Neuronal stem cell (in vitro differentiated cells): ENCODE measurements at regions not wholly inside any gene's neighbourhood (a gene's known extent, or its start where the extent isn't known, plus 50 kb on each side); places are given as distances from the start of the nearest gene placed in this dataset.

ENCODE experiments used
- DNase-seq: peaks from one replicate; pipeline ENCODE4 v3.0.0-alpha.2; 2013; ENCODE audit warnings: low spot score
- H2AFZ ChIP-seq: one replicate; pipeline ENCODE4 v1.6.1; 2013; ENCODE audit warnings: mild to moderate bottlenecking, low read length, inconsistent platforms
- H2AK5ac ChIP-seq: 2 replicates; pipeline ENCODE4 v1.6.1; 2013; ENCODE audit warnings: low read depth, mild to moderate bottlenecking, inconsistent platforms, low read length, moderate library complexity, mixed read lengths
- H2BK120ac ChIP-seq: 2 replicates; pipeline ENCODE4 v1.6.1; 2013; ENCODE audit warnings: low read depth, mild to moderate bottlenecking, inconsistent platforms, low read length, moderate library complexity, mixed read lengths
- H2BK12ac ChIP-seq: one replicate; pipeline ENCODE4 v1.6.1; 2013; ENCODE audit warnings: low read length, inconsistent platforms
- H2BK15ac ChIP-seq: 2 replicates; pipeline ENCODE4 v1.6.1; 2013; ENCODE audit warnings: mild to moderate bottlenecking, low read length, inconsistent platforms, mixed read lengths
- H2BK5ac ChIP-seq: one replicate; pipeline ENCODE4 v1.6.1; 2013; ENCODE audit warnings: inconsistent platforms, mild to moderate bottlenecking, low read length, moderate library complexity
- H3K14ac ChIP-seq: one replicate; pipeline ENCODE4 v1.6.1; 2013; ENCODE audit warnings: low read length, inconsistent platforms
- H3K18ac ChIP-seq: 2 replicates; pipeline ENCODE4 v1.6.1; 2013; ENCODE audit warnings: low read length, inconsistent platforms
- H3K23ac ChIP-seq: 2 replicates; pipeline ENCODE4 v1.6.1; 2013; ENCODE audit warnings: low read depth, mild to moderate bottlenecking, mixed read lengths, low read length, inconsistent platforms; ENCODE audit not compliant: poor library complexity
- H3K27ac ChIP-seq: replicated peaks from 3 replicates; pipeline ENCODE4 v1.5.1; 2013; ENCODE audit warnings: low read length, inconsistent platforms
- H3K27me3 ChIP-seq, 3 experiments: 2 replicates each; pipeline ENCODE4 v1.6.1; 2013; ENCODE audit warnings: low read length in 3 of 3, mild to moderate bottlenecking in 2 of 3, inconsistent platforms in 1 of 3, low read depth in 1 of 3, mixed read lengths in 1 of 3, moderate library complexity in 1 of 3; ENCODE audit not compliant: control insufficient read depth in 3 of 3, insufficient read depth in 3 of 3
- H3K36me3 ChIP-seq, 2 donors: replicated peaks in 1 of 2; 2 replicates each; pipeline ENCODE4 v1.6.1; 2013; ENCODE audit warnings: low read length in 2 of 2; ENCODE audit not compliant: control insufficient read depth in 2 of 2, insufficient read depth in 2 of 2
- H3K4ac ChIP-seq: 2 replicates; pipeline ENCODE4 v1.6.1; 2013; ENCODE audit warnings: inconsistent platforms, mild to moderate bottlenecking, low read length, moderate library complexity
- H3K4me1 ChIP-seq, 2 donors: 1 replicate in 1 of 2; 2 replicates in 1 of 2; pipeline ENCODE4 v1.6.1; 2013; ENCODE audit warnings: low read length in 2 of 2, low read depth in 1 of 2; ENCODE audit not compliant: control insufficient read depth in 2 of 2, insufficient read depth in 1 of 2
- H3K4me2 ChIP-seq: one replicate; pipeline ENCODE4 v1.6.1; 2013; ENCODE audit warnings: mild to moderate bottlenecking, low read length, inconsistent platforms; ENCODE audit not compliant: insufficient read depth, poor library complexity, severe bottlenecking
- H3K4me3 ChIP-seq, 2 donors: 2 replicates each; pipeline ENCODE4 v1.5.1; 2013; ENCODE audit warnings: low read length in 2 of 2, mild to moderate bottlenecking in 2 of 2, inconsistent platforms in 1 of 2, moderate library complexity in 1 of 2
- H3K79me1 ChIP-seq: one replicate; pipeline ENCODE4 v1.6.1; 2013; ENCODE audit warnings: low read depth, mild to moderate bottlenecking, inconsistent platforms, low read length, moderate library complexity
- H3K9ac ChIP-seq: one replicate; pipeline ENCODE4 v1.6.1; 2013; ENCODE audit warnings: mild to moderate bottlenecking, low read depth, low read length, inconsistent platforms; ENCODE audit not compliant: poor library complexity
- H3K9me3 ChIP-seq, 2 donors: replicated peaks in 1 of 2; 2 replicates each; pipeline versions ENCODE3 to v1.6.1; 2013; ENCODE audit warnings: low read length in 2 of 2, mild to moderate bottlenecking in 2 of 2, inconsistent platforms in 1 of 2, low read depth in 1 of 2, mixed read lengths in 1 of 2, moderate library complexity in 1 of 2; ENCODE audit not compliant: control insufficient read depth in 2 of 2, insufficient read depth in 1 of 2
- H4K8ac ChIP-seq: one replicate; pipeline ENCODE4 v1.6.1; 2013; ENCODE audit warnings: low read depth, mild to moderate bottlenecking, inconsistent platforms, low read length, moderate library complexity
- H4K91ac ChIP-seq: one replicate; pipeline ENCODE4 v1.6.1; 2013; ENCODE audit warnings: low read length, low read depth, mild to moderate bottlenecking, inconsistent platforms; ENCODE audit not compliant: poor library complexity
- WGBS, 2 donors: extraction: QIAGEN DNeasy Blood & Tissue Kit; methylation state at CpG; one replicate each; pipeline ENCODE4 v1.1.7; 2013; ENCODE audit warnings: missing lambda C conversion rate in 2 of 2, mixed read lengths in 1 of 2; ENCODE audit not compliant: insufficient read length in 2 of 2, insufficient replicate concordance in 1 of 2; ENCODE audit errors: extremely low coverage in 2 of 2; 5-methylcytosine and 5-hydroxymethylcytosine counted together

- Histone ChIP-seq H3K4me3 (no peak overlapping the region), H2AFZ (no peak overlapping the region), H3K27me3 (no peaks in the 10 kb centered on the region), H3K9me3 (no peaks in the 10 kb centered on the region), H3K23ac (no peak overlapping the region), H2AK5ac (no peak overlapping the region), H3K27ac (no peak overlapping the region), H3K36me3 (no peaks in the 10 kb centered on the region), H4K8ac (no peak overlapping the region), H3K14ac (no peak overlapping the region), H2BK12ac (no peak overlapping the region), H3K4ac (no peak overlapping the region), H3K79me1 (no peaks in the 10 kb centered on the region), H4K91ac (no peak overlapping the region), H2BK120ac (no peak overlapping the region), H3K4me2 (no peak overlapping the region), H2BK5ac (no peak overlapping the region), H3K18ac (no peak overlapping the region), H3K9ac (no peak overlapping the region), H2BK15ac (no peak overlapping the region), H3K4me1 (no peaks in the 10 kb centered on the region)
- no peak for DNase-seq
- WGBS, 2 donors, result no CpG with 5 or more reads among the region's 2 CpGs
Measured at GRCh38 chr17:33704856-33705255, 411.8 kb upstream of the ASIC2 start.

- Histone ChIP-seq H2BK12ac (no peak overlapping the region), H3K36me3 (no peaks in the 10 kb centered on the region), H3K4me1 (no peaks in the 10 kb centered on the region), H3K27ac (no peak overlapping the region), H3K4me3 (no peak overlapping the region), H4K91ac (no peak overlapping the region), H3K4me2 (no peak overlapping the region), H3K14ac (no peak overlapping the region), H3K23ac (no peak overlapping the region), H3K18ac (no peak overlapping the region), H2AK5ac (no peak overlapping the region), H3K4ac (no peak overlapping the region), H2BK15ac (no peak overlapping the region), H3K27me3 (no peaks in the 10 kb centered on the region), H2BK5ac (no peak overlapping the region), H2AFZ (no peak overlapping the region), H3K9me3 (no peaks in the 10 kb centered on the region), H3K79me1 (no peaks in the 10 kb centered on the region), H4K8ac (no peak overlapping the region), H2BK120ac (no peak overlapping the region), H3K9ac (no peak overlapping the region)
- no CpG with 5 or more reads among the region's 2 CpGs for WGBS, 2 donors
- DNase-seq, result no peak
Measured at GRCh38 chr17:33709881-33710280, 416.8 kb upstream of the ASIC2 start.

- Histone ChIP-seq H3K27ac (no peak overlapping the region), H2BK15ac (no peak overlapping the region), H3K14ac (no peak overlapping the region), H2BK12ac (no peak overlapping the region), H3K4me2 (no peak overlapping the region), H3K4me1 (no peaks in the 10 kb centered on the region), H2AFZ (no peak overlapping the region), H3K4ac (no peak overlapping the region), H3K9ac (no peak overlapping the region), H2BK120ac (no peak overlapping the region), H3K79me1 (no peaks in the 10 kb centered on the region), H2BK5ac (no peak overlapping the region), H3K36me3 (no peaks in the 10 kb centered on the region), H3K4me3 (no peak overlapping the region), H3K23ac (no peak overlapping the region), H2AK5ac (no peak overlapping the region), H4K8ac (no peak overlapping the region), H3K27me3 (no peaks in the 10 kb centered on the region), H3K18ac (peak overlapping the region; percentile 57), H4K91ac (no peak overlapping the region), H3K9me3 (no peaks in the 10 kb centered on the region)
- no peak for DNase-seq
- WGBS, 2 donors, result no CpG with 5 or more reads among the region's 2 CpGs
Measured at GRCh38 chr17:33712120-33712519, 419.0 kb upstream of the ASIC2 start.

GRCh38 chr17:33716957-33717356 is 423.9 kb upstream of the ASIC2 start:
- no peak overlapping the region for H4K8ac ChIP-seq
- no peak overlapping the region for H2AK5ac ChIP-seq
- H3K9ac ChIP-seq, result no peak overlapping the region
- no CpG with 5 or more reads among the region's 2 CpGs for WGBS, 2 donors
- H3K18ac ChIP-seq, result no peak overlapping the region
- no peak overlapping the region for H2AFZ ChIP-seq
- H2BK5ac ChIP-seq, result no peak overlapping the region
- no peaks in the 10 kb centered on the region for H3K27me3 ChIP-seq
- H3K4ac ChIP-seq, result no peak overlapping the region
- no peak overlapping the region for H3K23ac ChIP-seq
- no peak overlapping the region for H4K91ac ChIP-seq
- no peak overlapping the region for H2BK12ac ChIP-seq
- no peak overlapping the region for H3K27ac ChIP-seq
- H2BK120ac ChIP-seq, result no peak overlapping the region
- no peaks in the 10 kb centered on the region for H3K4me1 ChIP-seq
- H3K4me3 ChIP-seq, result no peak overlapping the region
- H3K14ac ChIP-seq, result no peak overlapping the region
- no peak overlapping the region for H2BK15ac ChIP-seq
- DNase-seq, result no peak
- no peaks in the 10 kb centered on the region for H3K9me3 ChIP-seq
- no peaks in the 10 kb centered on the region for H3K36me3 ChIP-seq
- no peak overlapping the region for H3K4me2 ChIP-seq
- H3K79me1 ChIP-seq, result no peaks in the 10 kb centered on the region
